Epithelial cell of esophagus (primary cell): ENCODE measurements at regions not wholly inside any gene's neighbourhood (a gene's known extent, or its start where the extent isn't known, plus 50 kb on each side); places are given as distances from the start of the nearest gene placed in this dataset.

Experiments
- DNase-seq: peaks from one replicate; pipeline ENCODE4 v3.0.0; 2010; ENCODE audit warnings: low read depth
- H3K4me3 ChIP-seq: 2 replicates; pipeline ENCODE4 v1.5.1; 2011; ENCODE audit warnings: mild to moderate bottlenecking, low read length, control low read depth
- CTCF ChIP-seq: IDR thresholded peaks from 2 replicates; pipeline ENCODE4 v1.5.1; 2011; ENCODE audit warnings: low read depth, mild to moderate bottlenecking, low read length, control low read depth, inconsistent platforms; ENCODE audit not compliant: insufficient read depth; ENCODE audit errors: missing control alignments

GRCh38 chrX:34868633-34869032 is 74.0 kb upstream of the FAM47B start:
- TF ChIP-seq CTCF: no peak
- DNase-seq: no peak
- no peak overlapping the region for H3K4me3 ChIP-seq

GRCh38 chrX:34873500-34874225 is 68.9 kb upstream of the FAM47B start:
- DNase-seq: no peak
- no peak for TF ChIP-seq CTCF
- H3K4me3 ChIP-seq: no peak overlapping the region

GRCh38 chrX:34874763-34875162 is 67.8 kb upstream of the FAM47B start:
- no peak for DNase-seq
- TF ChIP-seq CTCF: no peak
- no peak overlapping the region for H3K4me3 ChIP-seq

- DNase-seq: peak; percentile 44
- H3K4me3 ChIP-seq: no peak overlapping the region
- TF ChIP-seq CTCF: no peak
These were observed 67.4 kb upstream of the FAM47B start for GRCh38 chrX:34875204-34875603.

- DNase-seq: no peak
- no peak for TF ChIP-seq CTCF
- no peak overlapping the region for H3K4me3 ChIP-seq
These were observed 65.2 kb upstream of the FAM47B start for GRCh38 chrX:34877436-34877835.

GRCh38 chrX:34879346-34879745 is 63.2 kb upstream of the FAM47B start:
- DNase-seq: no peak
- no peak overlapping the region for H3K4me3 ChIP-seq
- TF ChIP-seq CTCF: no peak

- DNase-seq: no peak
- no peak for TF ChIP-seq CTCF
- H3K4me3 ChIP-seq: no peak overlapping the region
These were observed 62.7 kb upstream of the FAM47B start for GRCh38 chrX:34879886-34880285.
